ENCODE measurements at regions not wholly inside any gene's neighbourhood (a gene's known extent, or its start where the extent isn't known, plus 50 kb on each side); places are given as distances from the start of the nearest gene placed in this dataset.

- no peak for DNase-seq (ENCODE audit: low read depth)
- H3K4me3 ChIP-seq (ENCODE audit: low read length) = no peak overlapping the region
- no peak for TF ChIP-seq CTCF (conservative IDR thresholded peaks at IDR 0.05; ENCODE audit: low read length)
These were observed 57.3 kb upstream of the SSBP3 start for GRCh38 chr1:54463259-54464030.

- no peak for DNase-seq (ENCODE audit: low read depth)
These were observed 56.5 kb upstream of the SSBP3 start for GRCh38 chr1:54462597-54463258.

GRCh38 chr1:54461731-54462596, 55.8 kb upstream of the SSBP3 start:
- no peak for TF ChIP-seq CTCF (conservative IDR thresholded peaks at IDR 0.05; ENCODE audit: low read length)
- DNase-seq (ENCODE audit: low read depth) = no peak
- H3K4me3 ChIP-seq (ENCODE audit: low read length) = no peak overlapping the region

More at GRCh38 chr1:54462597-54463258, 56.5 kb upstream of the SSBP3 start:
- TF ChIP-seq CTCF (conservative IDR thresholded peaks at IDR 0.05; ENCODE audit: low read length) = no peak
- no peak overlapping the region for H3K4me3 ChIP-seq (ENCODE audit: low read length)

GRCh38 chr1:54460861-54461387, 54.7 kb upstream of the SSBP3 start:
- TF ChIP-seq CTCF (conservative IDR thresholded peaks at IDR 0.05; ENCODE audit: low read length) = no peak
- no peak overlapping the region for H3K4me3 ChIP-seq (ENCODE audit: low read length)
- DNase-seq (ENCODE audit: low read depth) = no peak

- no peak for DNase-seq (ENCODE audit: low read depth)
- no peak overlapping the region for H3K4me3 ChIP-seq (ENCODE audit: low read length)
- TF ChIP-seq CTCF (conservative IDR thresholded peaks at IDR 0.05; ENCODE audit: low read length) = no peak
These were observed 54.2 kb upstream of the SSBP3 start for GRCh38 chr1:54460351-54460750.

- no peak for DNase-seq (ENCODE audit: low read depth)
- TF ChIP-seq CTCF (conservative IDR thresholded peaks at IDR 0.05; ENCODE audit: low read length) = no peak
- H3K4me3 ChIP-seq (ENCODE audit: low read length) = no peak overlapping the region
These were observed 53.6 kb upstream of the SSBP3 start for GRCh38 chr1:54459726-54460191.

Data from AG10803 (cell line).